NCI-H1930 (cell line): ENCODE measurements at regions not wholly inside any gene's neighbourhood (a gene's known extent, or its start where the extent isn't known, plus 50 kb on each side); places are given as distances from the start of the nearest gene placed in this dataset.

Experiments
- DNase-seq, 2 experiments: peaks; one replicate each; lab custom pipeline; 2025; lab: John Stamatoyannopoulos, UW

GRCh38 chr3:43783987-43784639 lies 93.4 kb downstream of the ABHD5 start:
- DNase-seq: no peak

- DNase-seq: no peak
Observed at GRCh38 chr3:43784640-43785011, 93.9 kb downstream of the ABHD5 start.

- no peak for DNase-seq
Observed at GRCh38 chr3:43785551-43785950, 94.8 kb downstream of the ABHD5 start.

- DNase-seq: no peak
Observed at GRCh38 chr3:43786102-43786501, 95.4 kb downstream of the ABHD5 start.

GRCh38 chr3:43786526-43787305 lies 96.0 kb downstream of the ABHD5 start:
- no peak for DNase-seq

- DNase-seq: no peak
Observed at GRCh38 chr3:43787330-43787729, 96.6 kb downstream of the ABHD5 start.

- DNase-seq: no peak
Observed at GRCh38 chr3:43789028-43789427, 98.3 kb downstream of the ABHD5 start.

- no peak for DNase-seq
Observed at GRCh38 chr3:43790060-43790459, 99.3 kb downstream of the ABHD5 start.

GRCh38 chr3:43790476-43790875 lies 99.7 kb downstream of the ABHD5 start:
- DNase-seq: no peak

GRCh38 chr3:43791246-43791645 lies 100.5 kb downstream of the ABHD5 start:
- no peak for DNase-seq

GRCh38 chr3:43792904-43793303 lies 102.2 kb downstream of the ABHD5 start:
- no peak for DNase-seq

- no peak for DNase-seq
Observed at GRCh38 chr3:43793648-43794372, 103.1 kb downstream of the ABHD5 start.

- no peak for DNase-seq
Observed at GRCh38 chr3:43794776-43795175, 104.0 kb downstream of the ABHD5 start.

- DNase-seq: no peak
Observed at GRCh38 chr3:43795491-43795890, 104.8 kb downstream of the ABHD5 start.

- DNase-seq: no peak
Observed at GRCh38 chr3:43796041-43796596, 105.4 kb downstream of the ABHD5 start.

- no peak for DNase-seq
Observed at GRCh38 chr3:43797794-43798193, 107.1 kb downstream of the ABHD5 start.

GRCh38 chr3:43810797-43811196 lies 120.1 kb downstream of the ABHD5 start:
- no peak for DNase-seq

GRCh38 chr3:43814461-43814860 lies 123.7 kb downstream of the ABHD5 start:
- DNase-seq: no peak

GRCh38 chr3:43816372-43816771 lies 125.6 kb downstream of the ABHD5 start:
- no peak for DNase-seq

- DNase-seq: no peak
Observed at GRCh38 chr3:43817064-43817463, 126.3 kb downstream of the ABHD5 start.

- DNase-seq: no peak
Observed at GRCh38 chr3:43817825-43818224, 127.1 kb downstream of the ABHD5 start.

- DNase-seq: no peak
Observed at GRCh38 chr3:43818229-43818628, 127.5 kb downstream of the ABHD5 start.
